ENCODE measurements at regions not wholly inside any gene's neighbourhood (a gene's known extent, or its start where the extent isn't known, plus 50 kb on each side); places are given as distances from the start of the nearest gene placed in this dataset.
A peak's percentile ranks its signal among the peaks of the same experiment; 100 is the strongest.

- H3K4me3 ChIP-seq (replicated peaks; ENCODE audit: low read depth, low read length) = no peak overlapping the region
- TF ChIP-seq CTCF (IDR thresholded peaks at IDR 0.05; ENCODE audit: low read depth, low read length, missing control alignments) = no peak
- no peak for DNase-seq (ENCODE audit: extremely low read depth, low read depth)
These were observed 80.5 kb downstream of the NPAP1 start for GRCh38 chr15:24756101-24756500.

- no peak for DNase-seq (ENCODE audit: extremely low read depth, low read depth)
- no peak overlapping the region for H3K4me3 ChIP-seq (replicated peaks; ENCODE audit: low read depth, low read length)
- no peak for TF ChIP-seq CTCF (IDR thresholded peaks at IDR 0.05; ENCODE audit: low read depth, low read length, missing control alignments)
These were observed 84.5 kb downstream of the NPAP1 start for GRCh38 chr15:24760066-24760465.

- TF ChIP-seq CTCF (IDR thresholded peaks at IDR 0.05; ENCODE audit: low read depth, low read length, missing control alignments) = peak; percentile 22
- no peak for DNase-seq (ENCODE audit: extremely low read depth, low read depth)
- no peak overlapping the region for H3K4me3 ChIP-seq (replicated peaks; ENCODE audit: low read depth, low read length)
These were observed 86.2 kb downstream of the NPAP1 start for GRCh38 chr15:24761704-24762302.

- no peak for TF ChIP-seq CTCF (IDR thresholded peaks at IDR 0.05; ENCODE audit: low read depth, low read length, missing control alignments)
- no peak for DNase-seq (ENCODE audit: extremely low read depth, low read depth)
These were observed 88.3 kb downstream of the NPAP1 start for GRCh38 chr15:24763891-24764290.

GRCh38 chr15:24764375-24765171 is 89.0 kb downstream of the NPAP1 start:
- no peak for TF ChIP-seq CTCF (IDR thresholded peaks at IDR 0.05; ENCODE audit: low read depth, low read length, missing control alignments)
- DNase-seq (ENCODE audit: extremely low read depth, low read depth) = no peak

More at GRCh38 chr15:24763891-24764290, 88.3 kb downstream of the NPAP1 start:
- H3K4me3 ChIP-seq (replicated peaks; ENCODE audit: low read depth, low read length) = no peak overlapping the region

GRCh38 chr15:24766511-24767133 is 91.0 kb downstream of the NPAP1 start:
- no peak overlapping the region for H3K4me3 ChIP-seq (replicated peaks; ENCODE audit: low read depth, low read length)
- DNase-seq (ENCODE audit: extremely low read depth, low read depth) = no peak
- no peak for TF ChIP-seq CTCF (IDR thresholded peaks at IDR 0.05; ENCODE audit: low read depth, low read length, missing control alignments)

More at GRCh38 chr15:24764375-24765171, 89.0 kb downstream of the NPAP1 start:
- no peak overlapping the region for H3K4me3 ChIP-seq (replicated peaks; ENCODE audit: low read depth, low read length)

Data from HFF-Myc (cell line).